HEK293 (cell line): ENCODE measurements at regions not wholly inside any gene's neighbourhood (a gene's known extent, or its start where the extent isn't known, plus 50 kb on each side); places are given as distances from the start of the nearest gene placed in this dataset.

ENCODE experiments used
- CTCF ChIA-PET: fragments of 350-600 bp; formaldehyde crosslinking; extraction: SDS; loops from one replicate; lab custom pipeline; 2021; ENCODE audit warnings: antibody characterized with exemption; lab: Yijun Ruan, JAX
- POLR2A ChIA-PET: fragments of 300-600 bp; formaldehyde crosslinking; extraction: SDS; loops from one replicate; lab custom pipeline; 2020; ENCODE audit warnings: antibody characterized with exemption, inconsistent platforms; lab: Yijun Ruan, JAX
- H3K27ac ChIP-seq: fragments of 200-500 bp; sonication (Bioruptor generic); 2 replicates; pipeline ENCODE4 v1.5.1; 2014; ENCODE audit warnings: low read depth, low read length, control low read depth, inconsistent platforms; ENCODE audit errors: extremely low read depth
- H3K36me3 ChIP-seq, 2 experiments: fragments of 200-500 bp in 1 of 2; sonication (Bioruptor generic) in 1 of 2; 1 replicate in 1 of 2; 2 replicates in 1 of 2; pipeline ENCODE4 v1.5.1; 2014 to 2017; ENCODE audit warnings: inconsistent platforms in 2 of 2, low read length in 2 of 2; ENCODE audit not compliant: control insufficient read depth in 2 of 2, insufficient read depth in 1 of 2
- H3K4me1 ChIP-seq: fragments of 200-500 bp; sonication (Bioruptor generic); 2 replicates; pipeline ENCODE4 v1.5.1; 2014; ENCODE audit warnings: mild to moderate bottlenecking, low read length, inconsistent platforms; ENCODE audit not compliant: control insufficient read depth, insufficient read depth
- H3K4me3 ChIP-seq: 2 replicates; pipeline ENCODE4 v1.5.1; 2011; ENCODE audit warnings: low read depth, mild to moderate bottlenecking, control low read depth, low read length, moderate library complexity
- H3K9me3 ChIP-seq: fragments of 200-500 bp; sonication (Bioruptor generic); 2 replicates; pipeline ENCODE4 v1.5.1; 2014; ENCODE audit warnings: low read depth, low read length, inconsistent platforms; ENCODE audit not compliant: control insufficient read depth, insufficient read depth
- GFI1B ChIP-seq: fragments of 450-650 bp; formaldehyde crosslinking; IDR thresholded peaks from 2 replicates; pipeline ENCODE4 v1.5.1; 2016; ENCODE audit warnings: missing biosample characterization, missing genetic modification characterization
- GLIS2 ChIP-seq: fragments of 450-650 bp; formaldehyde crosslinking; IDR thresholded peaks from 2 replicates; pipeline ENCODE4 v1.5.1; 2016; ENCODE audit warnings: missing biosample characterization, missing genetic modification characterization
- PRDM10 ChIP-seq: fragments of 450-650 bp; formaldehyde crosslinking; IDR thresholded peaks from 2 replicates; pipeline ENCODE4 v1.5.1; 2016; ENCODE audit warnings: missing biosample characterization, missing genetic modification characterization
- PRDM4 ChIP-seq: fragments of 450-650 bp; formaldehyde crosslinking; IDR thresholded peaks from 2 replicates; pipeline ENCODE4 v1.5.1; 2017; ENCODE audit warnings: missing biosample characterization, missing genetic modification characterization
- SP7 ChIP-seq: fragments of 450-650 bp; formaldehyde crosslinking; IDR thresholded peaks from 2 replicates; pipeline ENCODE4 v1.5.1; 2016; ENCODE audit warnings: missing biosample characterization, missing genetic modification characterization
- TCF7L2 ChIP-seq: IDR thresholded peaks from 2 replicates; pipeline ENCODE4 v1.6.1; 2011; ENCODE audit warnings: low read depth, mild to moderate bottlenecking, inconsistent platforms, low read length, moderate library complexity, borderline replicate concordance
- ZBTB7A ChIP-seq: fragments of 450-650 bp; formaldehyde crosslinking; IDR thresholded peaks from 2 replicates; pipeline ENCODE4 v1.5.1; 2016; ENCODE audit warnings: low read depth, missing biosample characterization, missing genetic modification characterization
- ZBTB8A ChIP-seq: fragments of 450-650 bp; formaldehyde crosslinking; IDR thresholded peaks from 2 replicates; pipeline ENCODE4 v1.5.1; 2016; ENCODE audit warnings: missing biosample characterization, missing genetic modification characterization
- ZFP37 ChIP-seq: fragments of 450-650 bp; formaldehyde crosslinking; IDR thresholded peaks from 2 replicates; pipeline ENCODE4 v1.5.1; 2016; ENCODE audit warnings: missing biosample characterization, missing genetic modification characterization
- ZFP41 ChIP-seq: fragments of 450-650 bp; formaldehyde crosslinking; IDR thresholded peaks from 2 replicates; pipeline ENCODE4 v1.5.1; 2016; ENCODE audit warnings: missing biosample characterization, missing genetic modification characterization, borderline replicate concordance
- ZIC2 ChIP-seq: fragments of 450-650 bp; formaldehyde crosslinking; IDR thresholded peaks from 2 replicates; pipeline ENCODE4 v1.5.1; 2016; ENCODE audit warnings: missing biosample characterization, missing genetic modification characterization
- ZNF138 ChIP-seq: fragments of 450-650 bp; formaldehyde crosslinking; IDR thresholded peaks from 2 replicates; pipeline ENCODE4 v1.5.1; 2016; ENCODE audit warnings: missing biosample characterization, missing genetic modification characterization, borderline replicate concordance
- ZNF16 ChIP-seq: fragments of 450-650 bp; formaldehyde crosslinking; IDR thresholded peaks from 2 replicates; pipeline ENCODE4 v1.5.1; 2016; ENCODE audit warnings: low read depth, missing biosample characterization, missing genetic modification characterization
- ZNF292 ChIP-seq: fragments of 450-650 bp; formaldehyde crosslinking; IDR thresholded peaks from 2 replicates; pipeline ENCODE4 v1.5.1; 2016; ENCODE audit warnings: low read depth, missing biosample characterization, missing genetic modification characterization, borderline replicate concordance
- ZNF302 ChIP-seq: fragments of 450-650 bp; formaldehyde crosslinking; IDR thresholded peaks from 2 replicates; pipeline ENCODE4 v1.5.1; 2016; ENCODE audit warnings: missing biosample characterization, missing genetic modification characterization, low read depth
- ZNF324 ChIP-seq: fragments of 450-650 bp; formaldehyde crosslinking; IDR thresholded peaks from 2 replicates; pipeline ENCODE4 v1.5.1; 2016; ENCODE audit warnings: missing biosample characterization, missing genetic modification characterization
- ZNF354C ChIP-seq: fragments of 450-650 bp; formaldehyde crosslinking; IDR thresholded peaks from 2 replicates; pipeline ENCODE4 v1.5.1; 2016; ENCODE audit warnings: missing biosample characterization, missing genetic modification characterization, low read depth, borderline replicate concordance
- ZNF514 ChIP-seq: fragments of 450-650 bp; formaldehyde crosslinking; IDR thresholded peaks from 2 replicates; pipeline ENCODE4 v1.5.1; 2016; ENCODE audit warnings: missing biosample characterization, missing genetic modification characterization
- ZNF544 ChIP-seq: fragments of 450-650 bp; formaldehyde crosslinking; IDR thresholded peaks from 2 replicates; pipeline ENCODE4 v1.5.0; 2017; ENCODE audit warnings: missing biosample characterization, missing genetic modification characterization
- ZNF571 ChIP-seq: fragments of 450-650 bp; formaldehyde crosslinking; IDR thresholded peaks from 2 replicates; pipeline ENCODE4 v1.5.0; 2017; ENCODE audit warnings: missing biosample characterization, missing genetic modification characterization
- ZNF600 ChIP-seq: fragments of 450-650 bp; formaldehyde crosslinking; IDR thresholded peaks from 2 replicates; pipeline ENCODE4 v1.5.1; 2016; ENCODE audit warnings: missing biosample characterization, missing genetic modification characterization
- ZNF639 ChIP-seq: fragments of 450-650 bp; formaldehyde crosslinking; IDR thresholded peaks from 2 replicates; pipeline ENCODE4 v1.5.1; 2016; ENCODE audit warnings: missing biosample characterization, missing genetic modification characterization
- TF ChIP-seq, protein P1 (sequence below): fragments of 450-650 bp; formaldehyde crosslinking; IDR thresholded peaks from 2 replicates; pipeline ENCODE4 v1.5.1; 2016; ENCODE audit warnings: missing biosample characterization, missing genetic modification characterization

GRCh38 chr2:41457026-41457425 lies 590.8 kb upstream of the PKDCC start:
- Histone ChIP-seq H3K4me1 (no peaks in the 10 kb centered on the region), H3K27ac (no peak overlapping the region), H3K36me3 (no peaks in the 10 kb centered on the region), H3K4me3 (no peak overlapping the region)
- ChIA-PET CTCF (no interaction called here), POLR2A (no interaction called here)
- TF ChIP-seq ZNF292 (tag by site-specific recombination) (no peak), ZNF639 (tag by site-specific recombination) (no peak), ZNF514 (tag by site-specific recombination) (no peak), ZIC2 (no peak), ZFP37 (tag by site-specific recombination) (no peak), TCF7L2 (no peak), ZNF544 (tag by site-specific recombination) (no peak), ZNF16 (no peak)
- TF ChIP-seq, all 188 proteins: peak for 0
- no peaks in the 10 kb centered on the region for H3K9me3 ChIP-seq

- H3K36me3 ChIP-seq: no peaks in the 10 kb centered on the region
- CTCF ChIA-PET: interaction anchor here (1.0 kb wide), 1 partner anchor 37 kb away, joined by 3 read pairs; no protein-coding TSS in a partner anchor
- H3K4me1 ChIP-seq: no peaks in the 10 kb centered on the region
- TF ChIP-seq ZNF571 (tag by site-specific recombination) (no peak), ZNF302 (tag by site-specific recombination) (no peak), GLIS2 (no peak), ZNF324 (tag by site-specific recombination) (no peak), PRDM10 (tag by site-specific recombination) (no peak), ZFP41 (no peak), ZNF138 (tag by site-specific recombination) (no peak), ZNF544 (tag by site-specific recombination) (no peak), ZBTB8A (tag by site-specific recombination) (no peak), ZNF600 (tag by site-specific recombination) (no peak), GFI1B (tag by site-specific recombination) (no peak), ZNF354C (tag by site-specific recombination) (no peak), ZBTB7A (tag by site-specific recombination) (no peak), SP7 (tag by site-specific recombination) (no peak), PRDM4 (no peak)
- TF ChIP-seq, protein P1, sequence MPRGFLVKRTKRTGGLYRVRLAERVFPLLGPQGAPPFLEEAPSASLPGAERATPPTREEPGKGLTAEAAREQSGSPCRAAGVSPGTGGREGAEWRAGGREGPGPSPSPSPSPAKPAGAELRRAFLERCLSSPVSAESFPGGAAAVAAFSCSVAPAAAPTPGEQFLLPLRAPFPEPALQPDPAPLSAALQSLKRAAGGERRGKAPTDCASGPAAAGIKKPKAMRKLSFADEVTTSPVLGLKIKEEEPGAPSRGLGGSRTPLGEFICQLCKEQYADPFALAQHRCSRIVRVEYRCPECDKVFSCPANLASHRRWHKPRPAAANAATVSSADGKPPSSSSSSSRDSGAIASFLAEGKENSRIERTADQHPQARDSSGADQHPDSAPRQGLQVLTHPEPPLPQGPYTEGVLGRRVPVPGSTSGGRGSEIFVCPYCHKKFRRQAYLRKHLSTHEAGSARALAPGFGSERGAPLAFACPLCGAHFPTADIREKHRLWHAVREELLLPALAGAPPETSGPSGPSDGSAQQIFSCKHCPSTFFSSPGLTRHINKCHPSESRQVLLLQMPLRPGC: no peak
- H3K27ac ChIP-seq: no peak overlapping the region
- POLR2A ChIA-PET: no interaction called here
- H3K4me3 ChIP-seq: no peak overlapping the region
- H3K9me3 ChIP-seq: no peaks in the 10 kb centered on the region
Observed at GRCh38 chr2:41460661-41461060, 587.2 kb upstream of the PKDCC start.
